NCI-H1930 (cell line): ENCODE measurements at regions not wholly inside any gene's neighbourhood (a gene's known extent, or its start where the extent isn't known, plus 50 kb on each side); places are given as distances from the start of the nearest gene placed in this dataset.
"Not testable (repeated sequence)": the region's sequence is repeated elsewhere in the genome, so short reads cannot be mapped to it uniquely, and the experiment has no call there.

Experiments
- DNase-seq, 2 experiments: peaks; one replicate each; lab custom pipeline; 2025; lab: John Stamatoyannopoulos, UW

DNA sequence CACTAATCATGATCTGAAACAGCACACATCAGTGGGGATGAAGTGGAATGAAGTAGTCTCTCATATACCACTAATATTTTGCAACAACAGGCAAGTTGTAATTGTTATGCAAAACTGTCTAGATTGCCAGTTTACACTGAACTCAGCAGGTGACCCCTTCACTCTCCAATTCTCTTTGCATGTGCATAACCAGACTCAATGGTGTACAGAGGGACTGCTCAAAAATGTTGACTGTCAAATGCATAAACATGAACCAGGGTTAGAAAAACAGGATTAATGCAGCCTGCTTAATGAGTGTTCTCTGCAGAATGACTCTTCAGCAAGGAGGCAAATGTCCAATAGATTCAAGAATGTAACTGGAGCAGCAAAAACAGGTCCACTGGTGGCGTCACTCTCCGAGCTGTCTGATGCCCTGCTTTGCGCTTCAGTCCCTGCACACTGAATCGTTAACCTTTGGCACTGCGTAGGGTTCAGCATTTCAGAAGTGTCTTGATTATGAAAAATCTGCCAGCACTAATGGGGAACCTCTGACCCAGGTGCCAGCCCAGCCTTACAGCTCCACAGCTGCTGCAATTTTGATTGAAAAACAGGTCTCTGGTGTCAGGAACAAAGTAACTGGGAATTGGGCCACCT lies 209.3 kb downstream of the TDRD15 start:
- no peak for DNase-seq

- no peak for DNase-seq
Observed at GRCh38 chr2:21333684-21334083, 209.9 kb downstream of the TDRD15 start.

DNA sequence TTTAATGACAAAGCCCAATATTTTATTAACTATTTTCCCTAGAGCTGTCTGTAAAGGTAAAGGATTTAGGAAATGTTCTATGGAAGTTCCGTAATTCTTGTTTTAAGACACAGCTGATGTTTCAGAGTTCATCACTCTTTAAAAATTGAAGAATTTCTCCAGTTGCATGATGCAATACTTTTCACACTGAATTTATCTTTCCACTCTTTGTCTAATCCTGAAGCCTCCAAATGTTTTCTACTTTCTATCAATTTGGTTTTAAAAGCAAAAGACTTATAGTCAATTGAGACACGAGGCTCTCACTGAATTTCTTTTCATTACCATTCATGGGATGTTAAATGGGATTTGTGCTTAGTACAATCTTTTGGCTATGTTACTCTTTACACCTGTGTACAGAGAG lies 223.2 kb downstream of the TDRD15 start:
- no peak for DNase-seq

DNA sequence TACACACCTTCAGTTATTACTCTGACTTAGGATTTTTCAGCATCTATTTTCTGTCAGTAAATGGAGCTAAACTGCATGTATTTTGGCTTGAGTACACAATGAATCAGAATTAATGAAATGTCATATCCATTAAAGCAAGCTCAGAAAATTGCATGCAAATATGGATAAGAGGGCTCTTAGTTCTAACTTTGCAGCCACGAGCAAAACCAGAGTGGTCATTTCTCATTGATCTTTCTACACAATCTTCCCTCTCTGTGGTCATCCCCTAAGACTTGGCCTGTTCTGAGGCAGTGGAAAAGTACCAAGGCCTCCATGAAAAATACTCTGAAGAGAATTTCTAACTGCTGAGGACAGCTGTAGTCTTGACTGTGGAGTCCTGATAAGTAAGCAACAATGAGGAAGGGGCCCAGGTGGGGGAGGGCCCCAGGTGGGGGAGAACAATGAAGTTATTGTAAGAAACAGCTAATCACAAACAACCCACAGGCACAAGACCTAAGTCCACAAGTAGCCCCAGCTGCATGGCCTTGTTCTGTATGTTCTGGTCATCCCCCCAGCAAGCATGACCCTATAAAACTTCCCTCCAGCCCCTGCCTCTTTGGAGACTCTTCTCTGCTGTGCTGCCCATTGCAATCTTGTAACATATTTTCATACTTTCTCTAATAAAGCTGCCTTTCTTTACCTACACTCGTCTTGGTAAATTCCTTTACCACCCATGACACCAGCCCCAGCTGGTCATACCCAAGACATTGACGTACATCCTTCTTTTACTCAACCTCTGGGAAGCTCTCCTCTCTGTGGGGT lies 230.3 kb downstream of the TDRD15 start:
- no peak for DNase-seq

DNA sequence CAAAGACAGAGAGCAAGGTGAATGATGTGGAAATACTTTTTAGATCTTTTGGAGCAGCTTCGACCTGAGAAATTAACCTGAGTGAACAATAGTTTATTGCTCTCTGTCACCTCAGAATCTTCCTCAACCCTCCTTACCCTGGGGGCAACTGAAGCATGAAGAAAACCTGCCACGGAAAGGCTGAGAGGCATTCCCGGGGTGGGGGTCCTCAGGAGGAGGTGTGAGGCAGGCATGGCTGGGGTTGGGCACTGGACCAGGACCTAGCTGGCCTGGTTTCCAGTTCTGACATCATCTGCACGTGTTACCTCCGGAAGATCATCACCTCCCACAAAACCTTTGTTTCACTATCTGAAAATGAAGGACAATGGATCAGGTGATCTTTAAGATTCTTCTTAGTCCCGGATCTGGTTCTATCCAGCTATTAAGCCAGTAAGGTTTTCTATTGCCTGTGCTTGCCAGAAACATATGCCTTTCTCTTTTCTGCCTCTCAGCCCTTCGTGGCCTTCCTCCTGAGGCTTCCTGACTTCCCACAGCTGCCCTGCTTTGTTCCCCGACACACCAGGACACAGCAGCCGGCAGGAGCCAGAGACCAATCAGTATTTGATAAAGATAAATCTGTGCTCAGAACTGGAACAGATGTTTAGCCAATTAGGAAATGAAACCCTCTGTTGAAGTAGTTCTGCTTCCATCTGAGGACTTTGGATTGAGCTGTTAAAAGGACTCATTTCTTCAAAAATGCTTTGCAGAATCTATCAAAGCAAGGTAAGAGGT lies 232.5 kb downstream of the TDRD15 start:
- no peak for DNase-seq

DNA sequence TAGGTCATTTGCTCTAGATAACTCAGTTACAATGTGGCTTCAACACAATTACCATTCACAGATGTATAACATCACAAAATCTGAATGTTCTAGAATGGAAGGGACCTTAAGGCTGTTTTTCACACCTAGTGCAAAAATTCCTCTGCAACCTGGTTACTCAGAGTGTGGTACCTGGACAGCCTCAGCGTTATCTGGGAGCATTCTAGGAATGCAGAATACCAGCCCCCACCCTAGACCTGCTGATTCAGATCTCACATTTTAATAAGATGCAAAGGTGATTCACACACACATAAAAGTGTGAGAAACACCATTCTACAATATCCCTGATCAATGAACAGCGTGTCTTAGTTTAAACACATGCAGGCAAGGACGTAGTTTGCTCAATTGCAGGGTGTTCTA lies 233.1 kb downstream of the TDRD15 start:
- no peak for DNase-seq

GRCh38 chr2:21358976-21359375 lies 235.2 kb downstream of the TDRD15 start:
- no peak for DNase-seq

DNA sequence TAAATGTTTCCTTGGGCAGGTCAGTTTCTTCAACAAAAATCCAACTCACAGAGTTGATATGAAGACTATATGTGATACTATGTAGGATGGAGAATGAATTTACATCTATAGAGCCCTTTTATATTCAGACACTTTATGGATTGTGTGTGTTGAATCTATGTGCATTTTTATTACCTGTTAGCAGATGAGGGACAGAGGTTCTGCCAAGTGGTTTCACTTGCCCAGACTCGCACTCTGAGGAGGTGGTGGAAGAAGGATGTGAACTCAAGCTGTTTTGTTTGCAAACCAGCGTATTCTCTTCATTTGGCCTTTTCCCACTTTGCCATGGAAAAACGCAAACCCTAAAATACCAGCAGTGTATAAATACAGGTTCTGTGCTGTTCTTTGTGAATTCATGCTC lies 237.6 kb downstream of the TDRD15 start:
- no peak for DNase-seq

GRCh38 chr2:21361957-21362486 lies 238.3 kb downstream of the TDRD15 start:
- no peak for DNase-seq

GRCh38 chr2:21363364-21363763 lies 239.6 kb downstream of the TDRD15 start:
- DNase-seq = no peak

GRCh38 chr2:21367421-21367820 lies 243.7 kb downstream of the TDRD15 start:
- no peak for DNase-seq

DNA sequence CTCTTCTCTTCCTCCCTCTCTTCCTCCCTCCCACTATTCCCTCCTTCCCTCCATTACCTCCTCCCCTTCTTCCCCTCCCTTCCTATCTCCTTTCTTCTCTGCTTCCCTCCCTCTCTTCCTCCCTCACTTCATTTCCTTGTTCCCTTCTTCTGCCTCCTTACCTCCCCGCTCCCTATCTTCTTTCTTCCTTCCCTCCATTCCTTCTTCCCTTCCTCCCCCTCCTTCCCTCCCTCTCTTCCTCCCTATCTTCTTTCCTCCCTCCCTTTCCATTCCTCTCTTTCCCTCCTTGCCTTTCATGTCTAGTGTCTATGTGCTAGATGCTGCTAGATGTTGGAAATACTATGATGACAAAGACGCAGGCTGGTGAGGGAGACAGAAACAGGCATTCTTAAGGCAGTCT lies 246.0 kb downstream of the TDRD15 start:
- no peak for DNase-seq

DNA sequence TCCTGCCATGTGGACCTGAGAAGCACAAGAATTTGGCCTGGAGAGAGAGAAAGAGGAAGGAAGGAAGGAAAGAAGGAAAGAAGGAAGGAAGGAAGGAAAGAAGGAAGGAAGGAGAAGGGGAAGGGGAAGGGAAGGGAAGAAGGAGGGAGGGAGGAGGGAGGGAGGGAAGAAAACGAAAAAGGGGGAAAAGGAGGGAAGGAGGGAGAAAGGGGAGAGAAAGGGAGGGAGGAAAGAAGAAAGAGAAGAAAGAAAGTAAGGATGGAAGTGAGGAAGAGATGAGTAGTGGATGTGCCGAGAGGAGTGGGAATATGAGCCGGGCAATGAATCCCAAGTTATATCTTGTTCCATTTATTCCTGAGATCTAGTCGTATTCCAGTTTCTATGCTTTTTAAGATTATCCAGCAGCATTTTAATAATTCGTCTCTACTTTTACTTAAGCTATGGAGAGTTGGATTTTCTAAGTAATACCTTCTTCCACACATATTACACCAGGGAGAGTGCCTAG lies 247.8 kb downstream of the TDRD15 start:
- DNase-seq = no peak

DNA sequence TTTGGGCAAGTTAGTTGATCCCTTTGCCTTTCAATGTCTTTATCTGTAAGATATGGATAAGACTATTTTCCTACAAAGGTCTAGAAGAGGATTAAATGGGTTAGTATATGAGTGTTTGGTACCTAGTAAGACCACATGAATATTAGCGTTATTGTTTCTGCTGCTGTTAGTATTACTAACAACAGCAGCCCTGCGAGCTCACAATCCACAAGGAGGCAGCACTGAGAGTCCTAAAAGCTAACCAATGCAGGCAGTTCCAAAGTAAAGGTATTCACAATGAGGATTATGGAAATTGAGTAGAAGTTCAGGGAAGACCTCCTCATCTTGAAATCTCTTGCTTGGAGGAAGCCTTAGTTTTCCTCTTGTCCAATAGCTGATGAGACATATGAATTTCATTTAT lies 248.9 kb downstream of the TDRD15 start:
- no peak for DNase-seq

DNA sequence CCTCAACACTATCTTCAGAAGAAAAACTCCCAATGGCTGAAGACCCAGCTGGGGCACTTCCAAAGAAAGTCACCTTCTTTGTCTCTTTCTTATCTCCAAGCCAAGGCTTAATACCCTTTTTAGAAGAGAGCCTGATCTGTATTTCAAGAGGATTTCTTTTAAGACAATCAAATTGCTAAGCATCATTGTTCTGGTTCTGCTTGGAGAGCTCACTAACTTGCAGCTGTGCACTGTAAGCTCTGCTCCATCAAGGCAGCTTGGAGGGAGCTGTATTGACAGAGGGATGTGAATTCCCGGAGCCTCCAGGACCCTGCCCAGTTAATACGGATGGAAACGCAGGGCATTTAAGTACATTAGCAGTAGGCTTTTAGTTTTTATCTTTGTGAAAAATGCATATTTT lies 253.1 kb downstream of the TDRD15 start:
- DNase-seq = no peak

DNA sequence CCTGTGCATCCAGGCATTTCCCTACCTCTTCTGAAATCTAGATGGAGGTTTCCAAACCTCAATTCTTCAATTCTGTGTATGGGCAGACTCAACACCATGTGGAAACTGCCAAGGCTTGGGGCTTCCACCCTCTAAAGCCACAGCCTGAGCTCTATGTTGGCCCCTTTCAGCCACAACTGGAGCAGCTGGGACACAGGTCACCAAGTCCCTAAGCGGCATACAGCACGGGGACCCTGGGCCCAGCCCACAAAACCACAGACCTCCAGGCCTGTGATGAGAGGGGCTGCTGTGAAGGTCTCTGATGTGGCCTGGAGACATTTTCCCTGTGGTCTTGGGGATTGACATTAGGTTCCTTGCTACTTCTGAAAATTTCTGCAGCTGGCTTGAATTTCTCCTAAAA lies 255.4 kb downstream of the TDRD15 start:
- no peak for DNase-seq

DNA sequence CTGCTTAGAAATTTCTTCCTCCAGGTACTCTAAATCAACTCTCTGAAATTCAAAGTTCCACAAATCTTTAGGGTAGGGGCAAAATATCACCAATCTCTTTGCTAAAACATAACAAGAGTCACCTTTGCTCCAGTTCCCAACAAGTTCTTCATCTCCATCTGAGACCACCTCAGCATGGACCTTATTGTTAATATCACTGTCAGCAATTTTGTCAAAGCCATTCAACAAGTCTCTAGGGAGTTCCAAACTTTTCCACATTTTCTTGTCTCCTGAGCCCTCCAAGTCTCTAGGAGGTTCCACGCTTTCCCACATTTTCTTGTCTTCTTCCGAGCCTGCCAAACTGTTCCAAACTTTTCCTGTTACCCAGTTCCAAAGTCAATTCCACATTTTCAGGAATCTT lies 255.9 kb downstream of the TDRD15 start:
- not testable (repeated sequence) for DNase-seq

DNA sequence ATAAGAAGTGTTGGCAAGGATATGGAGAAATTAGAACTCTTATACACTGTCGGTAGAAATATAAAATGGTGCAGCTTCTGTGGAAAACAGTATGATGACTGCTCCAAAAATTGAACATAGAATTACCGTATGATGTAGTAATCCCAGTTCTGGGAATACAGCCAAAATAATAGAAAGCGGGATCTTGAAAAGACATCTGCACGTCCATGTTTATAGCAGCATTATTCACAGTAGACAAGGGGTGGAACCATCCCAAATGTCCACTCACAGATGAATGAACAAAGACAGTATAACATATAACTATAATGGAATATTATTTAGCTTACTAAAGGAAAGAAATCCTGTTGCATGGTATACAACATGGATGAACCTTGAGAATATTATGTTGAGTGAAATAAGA lies 257.7 kb downstream of the TDRD15 start:
- DNase-seq = no peak

GRCh38 chr2:21382701-21383520 lies 259.1 kb downstream of the TDRD15 start:
- DNase-seq = no peak

DNA sequence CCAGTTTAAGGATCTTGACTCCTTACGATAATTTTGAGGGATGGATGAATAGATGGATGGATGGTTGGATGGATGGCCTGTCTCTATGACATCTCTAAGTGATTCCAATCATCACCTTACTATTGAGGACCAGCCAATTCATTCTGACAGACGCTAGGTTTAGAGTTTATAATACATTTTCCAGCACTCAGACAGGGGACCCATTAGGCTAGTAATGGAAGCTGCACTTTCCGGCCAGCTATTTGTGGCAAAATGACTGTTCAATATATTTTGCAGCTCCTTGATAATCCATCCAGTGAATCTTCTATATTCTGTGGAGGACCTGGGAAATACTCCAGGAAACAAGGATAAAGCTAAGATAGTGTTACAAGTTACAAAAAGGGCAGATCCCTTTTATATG lies 262.9 kb downstream of the TDRD15 start:
- no peak for DNase-seq

GRCh38 chr2:21392649-21393048 lies 268.9 kb downstream of the TDRD15 start:
- no peak for DNase-seq

DNA sequence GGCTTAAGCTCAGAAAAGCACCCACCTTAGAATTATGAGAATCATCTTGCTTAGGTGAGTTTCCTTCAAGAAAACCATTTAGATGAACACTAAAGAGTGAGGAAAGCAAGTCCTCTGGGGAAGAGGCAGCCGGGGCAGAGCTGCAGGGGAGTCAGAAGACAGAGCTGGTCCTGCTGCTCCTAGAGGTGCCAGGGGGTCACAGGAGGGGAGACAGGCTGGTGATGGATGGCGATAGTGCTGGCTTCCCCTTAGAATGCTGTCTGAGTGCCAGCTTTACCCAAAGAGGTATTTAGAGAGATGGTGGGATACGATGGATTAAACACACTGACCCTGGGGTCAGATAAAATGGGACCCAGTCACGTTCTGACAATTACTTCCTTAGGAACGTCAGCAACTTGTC lies 269.4 kb downstream of the TDRD15 start:
- no peak for DNase-seq
